ENCODE measurements at regions not wholly inside any gene's neighbourhood (a gene's known extent, or its start where the extent isn't known, plus 50 kb on each side); places are given as distances from the start of the nearest gene placed in this dataset.

- H3T11ph ChIP-seq (ENCODE audit: low read length), result no peak overlapping the region
- no peaks in the 10 kb centered on the region for H3K79me2 ChIP-seq (ENCODE audit: insufficient read depth, low read length)
- no peak overlapping the region for H2AFZ ChIP-seq (ENCODE audit: low read length)
- H3K9me3 ChIP-seq (ENCODE audit: control insufficient read depth, low read depth, low read length), result no peaks in the 10 kb centered on the region
- Mint-ChIP-seq H3K9me3 (peaks cover 0 to 15% of the 10 kb centered on the region in 2 experiments; a peak in 4 of 5 replicates), H3K4me1 (peaks cover 5% of the 10 kb centered on the region in 2 experiments), H3K27me3 (ENCODE audit: low read depth) (no peaks in the 10 kb centered on the region), H3K27ac (no peak overlapping the region), H3K4me3 (no peak overlapping the region), H3K36me3 (ENCODE audit: insufficient read depth in 1 of 3, low read depth in 3 of 3) (peaks cover 0 to 13% (median 0%) of the 10 kb centered on the region in 3 experiments; a peak in 4 of 7 replicates)
- no peak for DNase-seq
- no peak overlapping the region for H2AK5ac ChIP-seq (ENCODE audit: insufficient read length, low read length)
- H2BK12ac ChIP-seq (ENCODE audit: insufficient read length, low read depth, low read length), result no peak overlapping the region
- H3K4me2 ChIP-seq (ENCODE audit: insufficient read depth, insufficient read length, low read length), result no peak overlapping the region
- H4K91ac ChIP-seq (ENCODE audit: insufficient read length, low read depth, low read length), result no peak overlapping the region
- H2BK120ac ChIP-seq (ENCODE audit: low read depth, low read length, poor library complexity, severe bottlenecking), result no peak overlapping the region
- H3K23me2 ChIP-seq (ENCODE audit: insufficient read length, low read depth, low read length, poor library complexity, severe bottlenecking), result no peaks in the 10 kb centered on the region
- no peak overlapping the region for H2BK20ac ChIP-seq (ENCODE audit: low read depth, low read length, poor library complexity, severe bottlenecking)
- no peak overlapping the region for H3K23ac ChIP-seq (ENCODE audit: insufficient read length, low read depth, low read length)
- H3K4ac ChIP-seq (ENCODE audit: low read depth, low read length), result no peak overlapping the region
- H3K9ac ChIP-seq (ENCODE audit: extremely low read depth, insufficient read length, low read length), result no peak overlapping the region
- H3K79me1 ChIP-seq (ENCODE audit: insufficient read depth, low read depth, low read length, poor library complexity, severe bottlenecking), result no peaks in the 10 kb centered on the region
- no peaks in the 10 kb centered on the region for H4K20me1 ChIP-seq (ENCODE audit: control insufficient read depth, insufficient read depth, insufficient read length)
- H3K14ac ChIP-seq (ENCODE audit: insufficient read depth, low read length), result no peak overlapping the region
- no peaks in the 10 kb centered on the region for H3K27me3 ChIP-seq (ENCODE audit: insufficient read depth, low read length)
- no peaks in the 10 kb centered on the region for H3K4me1 ChIP-seq (ENCODE audit: insufficient read depth, low read length)
- H4K5ac ChIP-seq (ENCODE audit: insufficient read length, low read depth, low read length), result no peak overlapping the region
- H3K27ac ChIP-seq (ENCODE audit: insufficient read length, low read depth, low read length), result no peak overlapping the region
- H2BK15ac ChIP-seq (ENCODE audit: low read depth, low read length), result no peak overlapping the region
- no peak overlapping the region for H3K56ac ChIP-seq (ENCODE audit: insufficient read length, low read depth, low read length)
- H3K18ac ChIP-seq (ENCODE audit: insufficient read length, low read depth, low read length), result no peak overlapping the region
- no peak overlapping the region for H2BK5ac ChIP-seq (ENCODE audit: insufficient read length, low read length)
- TF ChIP-seq, protein P1, sequence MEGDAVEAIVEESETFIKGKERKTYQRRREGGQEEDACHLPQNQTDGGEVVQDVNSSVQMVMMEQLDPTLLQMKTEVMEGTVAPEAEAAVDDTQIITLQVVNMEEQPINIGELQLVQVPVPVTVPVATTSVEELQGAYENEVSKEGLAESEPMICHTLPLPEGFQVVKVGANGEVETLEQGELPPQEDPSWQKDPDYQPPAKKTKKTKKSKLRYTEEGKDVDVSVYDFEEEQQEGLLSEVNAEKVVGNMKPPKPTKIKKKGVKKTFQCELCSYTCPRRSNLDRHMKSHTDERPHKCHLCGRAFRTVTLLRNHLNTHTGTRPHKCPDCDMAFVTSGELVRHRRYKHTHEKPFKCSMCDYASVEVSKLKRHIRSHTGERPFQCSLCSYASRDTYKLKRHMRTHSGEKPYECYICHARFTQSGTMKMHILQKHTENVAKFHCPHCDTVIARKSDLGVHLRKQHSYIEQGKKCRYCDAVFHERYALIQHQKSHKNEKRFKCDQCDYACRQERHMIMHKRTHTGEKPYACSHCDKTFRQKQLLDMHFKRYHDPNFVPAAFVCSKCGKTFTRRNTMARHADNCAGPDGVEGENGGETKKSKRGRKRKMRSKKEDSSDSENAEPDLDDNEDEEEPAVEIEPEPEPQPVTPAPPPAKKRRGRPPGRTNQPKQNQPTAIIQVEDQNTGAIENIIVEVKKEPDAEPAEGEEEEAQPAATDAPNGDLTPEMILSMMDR (conservative IDR thresholded peaks at IDR 0.05), result no peak
- no peak overlapping the region for H4K8ac ChIP-seq (replicated peaks; ENCODE audit: insufficient read length, low read depth, low read length)
Measured at GRCh38 chr11:37142591-37142990, 544.6 kb upstream of the RAG2 start.
